Activated CD4-positive, alpha-beta T cell treated with anti-CD3 and anti-CD28 coated beads for 48 hours (primary cell): ENCODE measurements at regions not wholly inside any gene's neighbourhood (a gene's known extent, or its start where the extent isn't known, plus 50 kb on each side); places are given as distances from the start of the nearest gene placed in this dataset.
"Not testable (repeated sequence)": the region's sequence is repeated elsewhere in the genome, so short reads cannot be mapped to it uniquely, and the experiment has no call there.

Experiments
- DNase-seq: peaks from one replicate; pipeline ENCODE4 v3.0.0-alpha.2; 2020

DNA sequence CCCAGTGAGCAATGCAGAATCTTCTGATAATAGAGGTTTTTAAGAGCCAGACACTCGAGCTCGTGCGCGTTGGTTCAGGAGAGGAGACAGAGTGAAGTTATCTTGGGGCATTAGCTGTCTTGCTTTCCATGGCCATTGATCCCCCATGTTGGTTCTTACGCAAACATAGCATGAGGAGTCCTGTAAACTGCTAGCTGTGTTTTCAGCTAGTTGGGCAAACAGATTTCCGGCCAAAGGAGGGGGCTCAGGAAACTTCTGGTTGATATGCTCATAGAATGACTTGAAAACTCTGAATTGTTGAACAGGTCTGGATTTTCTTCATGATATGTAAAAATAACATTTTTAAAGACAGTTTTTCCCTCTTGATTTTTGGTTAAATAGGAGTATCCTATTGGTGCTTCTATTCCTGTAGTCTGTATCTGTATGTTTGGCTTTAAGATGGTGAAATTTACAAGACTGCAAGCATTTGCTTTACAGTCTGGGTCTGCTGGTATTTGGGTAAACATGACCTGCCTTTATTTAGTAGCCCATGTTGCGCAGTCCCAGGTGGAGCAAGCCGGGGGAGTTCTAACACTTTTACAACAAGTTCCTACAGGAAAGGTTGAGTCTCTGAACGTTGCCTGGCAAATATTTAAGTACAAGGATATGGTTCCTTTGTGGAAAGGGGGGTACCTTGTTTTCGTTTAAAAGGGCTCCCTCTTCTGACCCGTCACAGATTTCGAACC is 218.4 kb upstream of the KCND2 start:
- no peak for DNase-seq

DNA sequence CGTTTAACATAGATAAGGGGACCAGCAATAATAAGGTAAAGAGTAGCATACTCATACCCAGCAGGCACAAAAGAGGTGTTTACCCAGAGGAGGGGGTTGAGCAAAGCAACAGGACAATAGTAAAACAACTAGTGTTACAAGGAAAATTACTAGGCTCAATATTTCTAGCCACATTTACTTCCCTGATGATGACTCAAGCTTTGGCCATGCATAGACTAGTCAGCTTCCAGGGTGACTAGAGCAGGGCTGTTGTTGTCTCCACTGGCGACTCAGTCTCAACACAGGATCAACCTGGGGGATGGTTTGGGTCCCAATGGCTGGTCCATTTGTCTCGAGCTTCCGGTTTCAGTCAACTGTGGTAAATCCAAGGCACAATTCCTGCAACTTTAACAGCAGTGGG is 217.7 kb upstream of the KCND2 start:
- DNase-seq: no peak

DNA sequence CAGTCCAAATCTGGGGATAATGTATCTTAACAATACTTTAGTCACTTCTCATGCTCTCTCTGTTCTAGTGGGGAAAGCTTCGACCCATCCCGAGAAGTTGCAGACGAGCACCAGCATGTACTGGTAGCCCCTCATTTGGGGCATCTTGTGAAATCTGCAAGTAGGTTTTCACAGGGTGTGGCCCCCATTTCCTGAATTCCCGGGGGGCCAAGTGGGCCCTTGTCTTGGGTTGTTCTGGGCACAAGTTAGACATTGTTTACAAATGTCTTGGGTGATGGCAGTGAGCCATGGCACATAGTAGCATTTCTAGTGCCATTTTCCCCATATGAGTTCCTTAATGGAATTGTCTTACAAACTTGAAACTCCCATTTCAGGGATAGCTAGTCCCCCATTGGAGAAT is 216.7 kb upstream of the KCND2 start:
- no peak for DNase-seq

DNA sequence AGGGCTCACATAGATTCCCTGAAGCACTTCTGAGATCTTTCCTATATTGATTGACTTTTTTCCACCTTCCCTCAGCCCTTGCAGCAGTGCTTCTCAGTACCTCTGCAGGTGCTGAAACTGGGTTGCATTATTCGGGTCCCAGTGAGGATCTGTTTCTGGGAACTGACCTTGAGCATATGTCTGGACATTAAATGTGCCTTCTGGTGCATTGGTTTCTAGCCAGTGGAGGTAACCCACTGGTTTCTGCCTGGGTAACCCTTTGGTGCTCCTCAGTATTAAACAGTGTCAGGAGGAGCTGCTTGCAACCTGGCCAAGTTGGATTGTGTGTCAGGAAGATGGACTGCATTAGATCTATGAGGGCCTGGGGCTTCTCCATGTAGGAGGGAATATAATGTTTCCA is 213.3 kb upstream of the KCND2 start:
- DNase-seq: no peak

DNA sequence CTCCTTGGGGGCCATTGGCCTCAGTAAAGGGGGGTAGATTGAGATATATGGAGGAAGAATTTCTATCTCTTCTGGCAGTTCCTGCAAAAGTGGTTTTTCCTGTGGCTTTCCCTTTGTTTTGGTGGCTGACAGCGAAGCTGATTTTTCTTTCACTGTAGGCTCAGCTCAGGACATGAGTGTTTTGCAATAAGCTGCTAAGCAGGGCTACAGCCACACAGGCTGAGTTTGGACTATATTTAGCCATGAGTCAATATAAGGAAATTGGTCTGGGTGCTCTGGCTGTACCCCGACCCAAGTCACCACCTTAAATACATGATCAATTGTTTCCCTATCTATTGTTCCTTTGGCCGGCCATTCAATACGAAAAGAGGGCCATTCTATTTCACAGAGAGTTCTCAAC is 212.7 kb upstream of the KCND2 start:
- DNase-seq: no peak

DNA sequence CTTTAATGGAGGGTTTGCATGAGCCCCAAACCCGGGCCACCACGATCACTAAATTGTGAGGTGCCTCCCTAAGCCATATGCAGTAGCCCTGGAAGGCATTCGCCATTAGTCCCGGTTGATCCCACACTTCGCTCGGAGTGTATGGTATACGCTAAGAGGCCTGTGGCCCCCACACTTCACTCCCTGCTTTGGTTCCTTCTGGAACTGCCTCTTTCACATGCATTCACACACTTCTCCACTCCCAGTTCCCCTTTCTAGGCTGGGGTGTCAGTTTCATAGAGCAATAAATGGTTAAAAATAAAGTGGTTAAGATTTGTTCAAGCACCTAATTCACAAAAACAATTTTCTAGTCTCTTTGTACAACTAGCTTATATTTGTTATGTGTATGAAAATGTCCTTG is 212.1 kb upstream of the KCND2 start:
- DNase-seq: no peak

DNA sequence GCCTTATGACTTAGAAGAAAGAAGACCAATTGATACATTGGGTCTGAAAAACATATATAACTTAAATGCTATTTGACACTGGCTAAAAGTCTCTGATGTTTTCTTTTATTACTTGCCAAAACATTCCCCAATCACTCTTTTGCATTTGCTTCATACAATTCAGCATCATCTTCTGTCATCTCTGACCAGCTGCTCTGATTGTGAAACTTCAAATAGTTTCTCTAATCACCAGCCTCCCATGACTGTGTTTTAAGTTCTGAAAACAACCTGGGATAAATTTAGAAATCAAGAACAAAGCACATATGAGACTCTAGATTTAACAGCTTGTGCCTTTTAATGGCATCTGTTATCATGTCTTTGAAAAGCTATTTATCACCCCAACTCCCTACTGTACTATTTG is 208.4 kb upstream of the KCND2 start:
- no peak for DNase-seq

DNA sequence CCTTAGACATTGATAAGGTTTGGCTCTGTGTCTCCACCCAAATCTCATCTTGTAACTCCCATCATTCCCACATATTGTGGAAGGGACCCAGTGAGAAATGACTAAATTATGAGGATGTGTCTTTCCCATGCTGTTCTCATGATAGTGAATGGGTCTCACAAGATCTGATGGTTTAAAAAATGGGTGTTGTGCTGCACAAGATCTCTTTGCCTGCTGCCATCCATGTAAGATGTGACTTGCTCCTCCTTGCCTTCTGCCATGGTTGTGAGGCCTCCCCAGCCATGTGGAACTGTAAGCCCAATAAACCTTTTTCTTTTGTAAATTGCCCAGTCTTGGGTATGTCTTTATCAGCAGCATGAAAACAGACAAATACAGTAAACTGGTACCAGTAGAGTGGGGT is 206.1 kb upstream of the KCND2 start:
- not testable (repeated sequence) for DNase-seq

DNA sequence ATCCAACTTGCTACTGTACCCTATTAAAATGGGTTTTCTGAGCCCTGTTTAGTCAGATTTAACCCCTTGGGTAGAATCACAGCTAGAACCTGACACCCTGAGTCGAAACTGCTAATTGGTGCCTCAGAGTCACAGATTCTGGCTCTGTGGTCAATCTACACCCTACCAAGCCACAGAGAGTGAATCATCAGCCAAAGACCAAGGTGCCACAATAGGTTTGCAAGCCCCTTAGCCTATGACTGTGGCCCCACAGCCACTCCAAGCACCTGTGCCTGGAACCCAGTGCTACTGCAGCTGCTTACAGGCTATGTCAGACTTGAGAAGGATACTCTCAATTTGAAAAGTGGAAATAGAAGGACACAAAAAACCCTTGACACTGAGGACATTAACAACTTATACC is 202.8 kb upstream of the KCND2 start:
- DNase-seq: no peak

DNA sequence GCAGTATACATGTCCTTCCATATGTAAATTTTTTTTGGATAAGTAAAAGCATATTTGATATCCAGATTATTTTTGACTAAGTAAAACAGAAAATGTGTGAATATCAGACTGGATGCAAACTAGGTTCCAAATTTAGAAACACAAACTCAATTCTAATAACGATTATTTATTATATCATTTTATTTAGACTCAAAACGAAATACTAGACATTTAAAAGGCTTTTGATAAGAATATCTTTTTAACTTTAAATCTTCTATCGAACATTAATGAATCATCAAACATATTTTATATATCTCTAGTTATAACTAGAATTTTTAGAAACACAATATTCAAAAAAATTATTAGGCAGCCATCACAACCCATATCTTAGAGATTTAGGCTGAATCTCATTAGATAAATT is 195.2 kb upstream of the KCND2 start:
- DNase-seq: no peak

DNA sequence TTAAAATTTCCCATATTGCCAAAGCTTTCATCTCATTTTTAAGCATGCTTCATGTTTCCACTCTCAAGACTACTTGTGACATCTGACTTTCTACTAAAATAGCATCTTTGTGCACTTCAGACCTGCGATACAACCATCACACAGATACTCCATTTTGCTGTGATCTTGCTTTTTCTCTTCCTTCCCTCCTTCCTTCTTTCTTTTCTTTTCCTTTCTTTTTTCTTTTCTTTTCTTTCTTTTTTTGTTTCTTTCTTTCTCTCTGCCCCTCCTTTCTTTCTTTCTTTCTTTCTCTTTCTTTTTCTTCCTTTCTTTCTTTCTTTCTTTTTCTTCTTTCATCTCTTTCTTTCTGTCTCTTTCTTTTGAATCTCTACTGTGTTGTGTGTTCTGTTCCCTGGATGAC is 194.0 kb upstream of the KCND2 start:
- DNase-seq: no peak

DNA sequence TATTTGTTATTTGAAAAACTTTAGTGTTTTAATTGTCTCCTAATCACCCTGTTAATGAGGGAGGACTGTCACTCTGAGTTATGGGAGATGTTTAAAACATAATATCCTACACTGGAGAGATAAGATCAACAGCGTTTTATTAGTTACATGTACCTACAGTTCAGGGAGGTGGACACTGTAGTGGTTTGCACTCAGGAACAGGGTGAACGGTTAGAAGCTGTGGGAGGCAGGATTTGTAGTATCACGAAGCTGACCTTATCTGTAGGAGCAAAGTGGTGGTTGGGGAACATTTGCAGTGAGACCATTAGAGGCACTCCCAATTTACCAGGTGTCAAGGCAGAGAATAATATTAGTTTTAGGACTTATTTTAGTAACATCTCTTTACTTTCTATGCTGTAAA is 193.3 kb upstream of the KCND2 start:
- DNase-seq: no peak

DNA sequence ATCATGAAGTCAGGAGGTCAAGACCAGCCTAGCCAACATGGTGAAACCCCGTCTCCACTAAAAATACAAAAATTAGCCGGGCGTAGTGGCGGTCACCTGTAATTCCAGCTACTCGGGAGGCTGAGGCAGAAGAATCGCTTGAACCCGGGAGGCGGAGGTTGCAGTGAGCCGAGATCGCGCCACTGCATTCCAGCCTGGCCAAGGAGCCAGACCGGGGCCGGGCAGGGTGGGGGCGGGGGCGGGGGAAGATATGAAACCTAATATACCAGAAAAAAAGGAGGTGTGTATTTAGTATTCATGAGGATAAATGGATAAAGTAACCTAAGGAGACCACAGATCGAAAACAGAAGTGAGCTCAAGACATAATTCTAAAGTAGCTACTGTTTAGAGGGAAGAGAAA is 186.5 kb upstream of the KCND2 start:
- not testable (repeated sequence) for DNase-seq

DNA sequence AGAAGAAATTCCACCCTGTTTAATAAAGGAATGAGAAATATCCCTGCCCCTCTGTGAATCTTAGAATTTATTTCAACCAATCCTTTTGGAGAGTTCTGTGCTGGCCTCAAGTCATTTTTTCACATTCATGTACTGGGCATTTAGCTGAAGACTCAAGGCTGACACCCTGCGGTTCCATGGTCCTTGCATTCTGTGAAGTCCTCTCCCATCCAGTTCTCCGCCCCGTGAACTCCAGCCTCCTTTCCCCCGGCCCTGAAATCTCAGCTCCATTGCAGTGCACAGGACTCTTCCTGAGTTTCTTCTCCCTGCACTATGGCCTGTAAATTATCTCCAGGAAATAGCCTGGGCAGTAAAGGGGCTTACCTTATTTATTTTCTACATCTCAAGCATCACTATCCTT is 183.0 kb upstream of the KCND2 start:
- DNase-seq: no peak

DNA sequence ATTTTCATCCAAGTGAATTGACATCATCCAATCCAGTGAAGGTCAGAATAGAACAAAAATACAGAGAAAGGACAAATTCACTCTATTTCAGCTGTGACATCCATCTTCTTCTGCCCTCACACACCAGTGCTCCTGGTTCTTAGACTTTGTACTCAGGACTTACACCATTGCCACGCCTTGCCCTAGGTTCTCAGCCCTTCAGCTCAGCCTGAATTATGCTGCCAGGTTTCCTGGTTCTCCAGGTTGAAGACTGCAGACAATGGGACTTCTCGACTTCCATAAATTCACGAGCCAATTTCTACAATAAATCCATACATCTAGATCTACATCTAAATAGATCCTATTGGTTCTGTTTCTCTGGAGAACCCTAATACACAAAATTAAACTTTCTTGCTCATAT is 181.2 kb upstream of the KCND2 start:
- DNase-seq: no peak

DNA sequence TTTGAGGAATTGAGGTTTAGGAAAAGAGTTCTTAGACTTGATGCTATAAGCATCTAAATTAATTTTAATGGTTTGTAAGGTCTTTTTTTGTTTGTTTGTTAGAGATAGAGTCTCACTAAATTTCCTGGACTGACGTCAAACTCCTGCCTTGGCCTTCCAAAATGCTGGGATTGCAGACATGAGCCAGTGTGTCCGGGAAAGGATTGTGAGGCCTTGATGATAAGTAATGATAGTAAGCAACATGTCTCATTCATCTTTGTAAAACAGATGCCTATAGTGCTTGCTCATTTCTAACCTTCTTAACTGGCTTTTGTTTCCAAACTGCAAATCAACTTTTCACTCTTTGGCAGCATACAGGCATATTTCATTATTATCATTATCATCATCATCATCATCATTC is 176.0 kb upstream of the KCND2 start:
- no peak for DNase-seq

DNA sequence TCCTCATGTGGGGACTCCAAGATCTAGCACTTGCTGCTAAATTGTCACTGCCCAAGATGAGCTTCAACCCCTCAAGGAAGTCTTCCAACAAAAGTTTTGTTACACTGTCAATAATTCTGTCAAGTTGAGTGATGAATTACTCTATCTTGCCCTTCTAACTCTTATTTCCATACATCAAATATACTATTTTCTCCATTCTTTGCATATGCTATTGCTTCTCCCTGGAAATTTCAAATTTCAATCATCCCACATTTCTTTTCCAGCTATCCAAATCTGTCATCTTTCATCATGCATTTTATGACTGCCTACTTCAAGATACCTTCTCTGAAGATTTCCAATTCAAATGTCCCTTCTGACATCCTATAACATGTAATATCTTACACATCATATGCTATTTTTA is 175.2 kb upstream of the KCND2 start:
- DNase-seq: no peak

DNA sequence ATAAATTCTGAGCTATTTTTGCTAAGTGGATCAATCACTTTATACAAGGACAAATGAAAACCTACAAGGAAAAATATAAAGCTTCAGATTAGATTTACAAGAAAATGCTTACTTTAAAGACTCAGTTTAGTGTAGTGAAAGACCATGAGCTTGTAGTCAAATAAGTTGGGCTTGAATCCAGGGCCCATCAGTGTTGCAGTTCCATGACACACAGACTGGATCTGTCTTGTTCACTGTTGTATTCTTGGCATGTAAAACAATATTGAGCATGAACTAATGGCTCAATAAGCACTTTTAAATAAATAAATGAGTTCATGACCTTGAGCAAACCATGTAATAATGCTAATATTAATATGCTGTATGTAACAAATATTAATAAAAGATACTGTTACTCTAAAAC is 164.6 kb upstream of the KCND2 start:
- no peak for DNase-seq

DNA sequence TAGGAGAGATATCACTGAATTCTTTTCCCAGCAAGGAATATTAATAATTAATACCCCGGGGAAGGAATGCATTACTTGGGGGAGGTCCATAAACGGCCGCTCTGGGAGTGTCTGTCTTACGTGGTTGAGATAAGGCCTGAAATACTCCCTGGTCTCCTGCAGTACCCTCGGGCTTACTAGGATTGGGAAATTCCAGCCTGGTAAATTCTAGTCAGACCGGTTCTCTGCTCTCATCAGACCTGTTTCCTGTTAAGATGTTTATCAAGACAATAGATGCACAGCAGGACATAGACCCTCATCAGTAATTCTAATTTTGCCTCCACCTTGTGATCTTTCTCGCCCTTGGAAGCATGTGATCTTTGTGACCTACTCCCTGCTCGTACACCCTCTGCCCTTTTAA is 162.8 kb upstream of the KCND2 start:
- DNase-seq: no peak

DNA sequence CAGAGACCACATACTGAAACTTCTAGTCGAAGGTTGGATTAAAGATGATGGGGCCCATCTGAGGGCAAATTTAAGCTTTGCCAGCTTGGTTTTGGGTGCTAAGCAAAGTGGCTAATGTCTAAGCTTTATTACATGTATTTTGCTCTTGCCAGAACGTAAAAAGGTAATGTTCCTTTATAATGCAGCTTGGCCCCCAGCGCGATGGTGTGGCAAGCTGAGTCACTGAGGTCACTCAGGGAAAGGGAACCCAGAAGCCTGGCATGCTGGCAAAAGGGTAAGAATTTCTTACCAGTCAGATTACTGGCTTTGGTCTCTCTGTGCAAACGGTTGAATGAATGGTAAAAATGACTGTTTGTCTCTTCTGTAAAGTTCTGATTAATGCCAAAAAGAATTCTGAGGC is 158.3 kb upstream of the KCND2 start:
- no peak for DNase-seq

DNA sequence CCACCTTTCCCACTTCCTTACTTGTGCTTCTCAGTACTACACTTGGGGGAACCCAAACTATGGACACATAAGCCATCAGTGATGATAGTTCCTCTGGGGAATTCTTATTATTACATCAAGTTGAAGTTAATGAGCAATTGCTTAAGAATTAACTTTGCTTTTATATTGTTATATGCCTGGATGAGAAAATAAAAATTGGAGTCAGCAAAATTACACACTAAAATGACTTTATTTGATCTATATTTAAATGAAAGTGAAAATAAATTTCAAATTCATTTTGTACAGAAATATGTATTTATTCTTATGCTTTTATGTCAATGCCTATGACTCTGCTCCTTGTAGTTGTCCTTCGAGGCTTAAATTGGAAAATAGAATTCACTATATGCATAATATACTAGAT is 149.4 kb upstream of the KCND2 start:
- DNase-seq: no peak

DNA sequence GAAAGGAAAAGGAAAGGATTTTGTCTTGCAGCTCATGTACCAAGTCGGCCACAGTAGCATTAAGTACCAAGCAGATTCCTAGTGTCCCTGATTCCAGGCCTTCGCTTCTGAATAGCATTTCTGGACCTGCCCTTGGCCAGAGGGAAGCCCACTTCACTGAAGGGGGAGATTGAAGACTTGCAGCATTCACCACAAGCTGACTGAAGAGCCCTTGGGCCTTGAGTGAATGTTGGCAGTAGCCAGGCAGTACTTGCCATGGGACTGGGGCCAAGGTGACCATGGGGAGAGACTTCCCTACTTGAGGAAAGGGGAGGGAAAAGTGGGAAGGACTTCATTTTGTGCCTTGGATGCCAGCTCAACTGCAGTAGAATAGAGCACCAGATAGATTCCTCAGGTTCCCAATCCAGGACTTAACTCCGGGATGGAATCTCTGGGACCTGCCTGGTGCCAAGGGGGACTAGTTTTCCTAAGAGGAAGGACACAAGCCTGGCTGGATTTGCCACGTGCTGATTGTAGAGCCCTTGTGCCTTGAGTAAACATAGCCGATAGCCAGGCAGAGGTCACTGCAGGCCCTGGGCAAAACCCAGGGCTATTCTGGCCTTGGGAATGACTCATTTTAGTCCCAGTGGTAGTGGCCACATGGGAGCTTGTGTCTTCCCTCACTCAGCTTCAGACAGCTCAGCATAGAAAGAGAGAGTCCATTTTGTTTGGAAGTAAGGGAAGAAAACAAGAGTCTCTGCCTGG is 141.7 kb upstream of the KCND2 start:
- DNase-seq: no peak

DNA sequence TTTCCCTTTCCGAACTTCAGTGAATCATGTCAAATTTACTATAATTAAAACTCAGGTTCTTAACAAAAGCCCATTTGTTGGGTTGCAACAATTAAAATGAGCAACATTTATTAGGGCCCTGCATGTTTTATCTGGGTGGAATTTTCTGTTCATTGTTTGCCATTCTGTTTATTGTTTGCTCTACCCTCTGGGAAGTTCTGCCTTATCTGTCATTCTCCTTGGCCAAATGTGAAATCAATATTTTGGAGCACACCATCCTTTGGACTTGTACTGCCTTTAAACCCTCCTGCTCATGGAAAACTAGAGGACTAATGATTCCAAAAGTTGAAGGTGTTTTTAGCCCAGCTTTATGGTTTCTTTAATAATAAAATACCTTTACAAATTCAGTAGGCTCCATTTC is 134.5 kb upstream of the KCND2 start:
- no peak for DNase-seq

DNA sequence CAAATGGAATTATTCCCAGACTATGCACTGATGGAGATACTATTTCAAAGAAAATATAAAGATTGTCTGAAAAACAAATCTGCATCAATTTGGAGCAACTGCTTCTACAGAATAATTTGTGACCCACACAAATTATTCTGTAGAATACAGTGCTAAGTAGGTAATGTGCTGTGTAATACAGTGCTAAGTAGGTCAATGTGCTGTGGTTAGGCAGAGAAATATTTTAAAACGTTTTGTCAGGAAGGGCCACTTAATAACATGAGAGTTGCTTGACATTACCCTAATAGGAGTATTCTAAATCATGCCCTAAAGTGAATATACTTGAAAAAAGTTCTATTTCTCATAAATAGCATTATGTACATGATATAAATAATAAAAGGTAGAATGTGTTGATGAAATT is 116.5 kb upstream of the KCND2 start:
- DNase-seq: no peak

DNA sequence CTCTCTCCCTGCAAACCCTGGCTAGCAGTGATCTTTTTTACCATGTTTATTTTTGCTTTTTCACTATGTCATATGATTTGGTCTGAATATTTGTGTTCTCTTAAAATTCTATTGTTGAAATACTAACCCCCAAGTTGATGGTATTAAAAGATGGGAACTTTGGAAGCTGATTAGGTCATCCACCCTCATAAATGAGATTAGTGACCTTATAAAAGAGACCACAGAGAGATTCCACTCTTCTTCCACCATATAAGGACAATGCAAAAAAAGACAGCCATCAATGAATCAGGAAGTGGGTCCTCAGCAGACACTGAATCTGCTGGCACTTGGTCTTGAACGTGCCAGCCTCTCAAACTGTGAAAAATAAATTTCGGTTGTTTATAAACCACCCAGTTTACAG is 112.8 kb upstream of the KCND2 start:
- no peak for DNase-seq
